H9 (cell line): ENCODE measurements at regions not wholly inside any gene's neighbourhood (a gene's known extent, or its start where the extent isn't known, plus 50 kb on each side); places are given as distances from the start of the nearest gene placed in this dataset.

Source experiments
- DNase-seq: peaks from one replicate; pipeline ENCODE4 v3.0.0-alpha.2; 2017
- H2AFZ ChIP-seq: one replicate; pipeline ENCODE4 v1.6.1; 2013; ENCODE audit warnings: mild to moderate bottlenecking, low read length, control low read depth, moderate library complexity
- H2AK5ac ChIP-seq: 2 replicates; pipeline ENCODE4 v1.6.1; 2013; ENCODE audit warnings: low read length, control low read depth, mixed read lengths; ENCODE audit not compliant: insufficient read length
- H2BK120ac ChIP-seq: one replicate; pipeline ENCODE4 v1.6.1; 2013; ENCODE audit warnings: low read depth, mild to moderate bottlenecking, low read length, control low read depth, inconsistent platforms; ENCODE audit not compliant: poor library complexity, severe bottlenecking
- H2BK12ac ChIP-seq: 2 replicates; pipeline ENCODE4 v1.6.1; 2013; ENCODE audit warnings: low read length, control low read depth, mixed read lengths, low read depth; ENCODE audit not compliant: insufficient read length
- H2BK15ac ChIP-seq: 2 replicates; pipeline ENCODE4 v1.6.1; 2013; ENCODE audit warnings: low read depth, low read length, control low read depth
- H2BK20ac ChIP-seq: one replicate; pipeline ENCODE4 v1.6.1; 2013; ENCODE audit warnings: low read depth, mild to moderate bottlenecking, low read length, control low read depth, inconsistent platforms; ENCODE audit not compliant: poor library complexity, severe bottlenecking
- H2BK5ac ChIP-seq: 2 replicates; pipeline ENCODE4 v1.6.1; 2013; ENCODE audit warnings: low read length, control low read depth, mixed read lengths; ENCODE audit not compliant: insufficient read length
- H3K14ac ChIP-seq: 2 replicates; pipeline ENCODE4 v1.6.1; 2013; ENCODE audit warnings: low read length, control low read depth; ENCODE audit not compliant: insufficient read depth
- H3K18ac ChIP-seq: 2 replicates; pipeline ENCODE4 v1.6.1; 2013; ENCODE audit warnings: low read depth, mild to moderate bottlenecking, mixed read lengths, low read length, control low read depth; ENCODE audit not compliant: insufficient read length
- H3K23ac ChIP-seq: 2 replicates; pipeline ENCODE4 v1.6.1; 2013; ENCODE audit warnings: low read length, control low read depth, mixed read lengths, low read depth; ENCODE audit not compliant: insufficient read length
- H3K23me2 ChIP-seq: 2 replicates; pipeline ENCODE4 v1.6.1; 2013; ENCODE audit warnings: low read depth, mild to moderate bottlenecking, mixed read lengths, low read length, control low read depth; ENCODE audit not compliant: insufficient read length, poor library complexity, severe bottlenecking
- H3K27ac ChIP-seq: 2 replicates; pipeline ENCODE4 v1.5.1; 2013; ENCODE audit warnings: low read length, control low read depth, mixed read lengths, low read depth; ENCODE audit not compliant: insufficient read length
- H3K27me3 ChIP-seq: 2 replicates; pipeline ENCODE4 v1.6.1; 2013; ENCODE audit warnings: low read length, control low read depth, inconsistent platforms; ENCODE audit not compliant: insufficient read depth
- H3K4ac ChIP-seq: 2 replicates; pipeline ENCODE4 v1.6.1; 2013; ENCODE audit warnings: low read depth, mild to moderate bottlenecking, control low read depth, inconsistent platforms, low read length, moderate library complexity
- H3K4me1 ChIP-seq: 2 replicates; pipeline ENCODE4 v1.6.1; 2013; ENCODE audit warnings: low read length, control low read depth, inconsistent platforms; ENCODE audit not compliant: insufficient read depth
- H3K4me2 ChIP-seq: 2 replicates; pipeline ENCODE4 v1.6.1; 2013; ENCODE audit warnings: low read length, control low read depth, mixed read lengths; ENCODE audit not compliant: insufficient read length, insufficient read depth
- H3K56ac ChIP-seq: 2 replicates; pipeline ENCODE4 v1.6.1; 2013; ENCODE audit warnings: low read depth, mild to moderate bottlenecking, mixed read lengths, low read length, control low read depth; ENCODE audit not compliant: insufficient read length
- H3K79me1 ChIP-seq: 2 replicates; pipeline ENCODE4 v1.6.1; 2013; ENCODE audit warnings: low read depth, mild to moderate bottlenecking, moderate library complexity, low read length, control low read depth, inconsistent platforms; ENCODE audit not compliant: insufficient read depth, poor library complexity, severe bottlenecking
- H3K79me2 ChIP-seq: 2 replicates; pipeline ENCODE4 v1.6.1; 2013; ENCODE audit warnings: low read length, control low read depth, inconsistent platforms; ENCODE audit not compliant: insufficient read depth
- H3K9ac ChIP-seq: 2 replicates; pipeline ENCODE4 v1.6.1; 2013; ENCODE audit warnings: low read length, control low read depth, mixed read lengths; ENCODE audit not compliant: insufficient read length; ENCODE audit errors: extremely low read depth
- H3K9me3 ChIP-seq: one replicate; pipeline ENCODE4 v1.6.1; 2013; ENCODE audit warnings: low read depth, low read length, inconsistent platforms; ENCODE audit not compliant: control insufficient read depth
- H3T11ph ChIP-seq: one replicate; pipeline ENCODE4 v1.6.1; 2013; ENCODE audit warnings: mild to moderate bottlenecking, low read length, control low read depth, inconsistent platforms
- H4K20me1 ChIP-seq: one replicate; pipeline ENCODE4 v1.6.1; 2013; ENCODE audit not compliant: control insufficient read depth, insufficient read length, insufficient read depth
- H4K5ac ChIP-seq: 2 replicates; pipeline ENCODE4 v1.6.1; 2013; ENCODE audit warnings: low read depth, mild to moderate bottlenecking, mixed read lengths, low read length, control low read depth; ENCODE audit not compliant: insufficient read length
- H4K8ac ChIP-seq: replicated peaks from 2 replicates; pipeline ENCODE4 v1.6.1; 2013; ENCODE audit warnings: low read length, control low read depth, mixed read lengths, low read depth; ENCODE audit not compliant: insufficient read length
- H4K91ac ChIP-seq: 2 replicates; pipeline ENCODE4 v1.6.1; 2013; ENCODE audit warnings: low read depth, mild to moderate bottlenecking, moderate library complexity, mixed read lengths, low read length, control low read depth; ENCODE audit not compliant: insufficient read length
- H3K27ac Mint-ChIP-seq, 3 experiments: 2 replicates in 2 of 3; 3 replicates in 1 of 3; pipeline ENCODE4 v1.8.0; 2020 to 2021; ENCODE audit warnings: mixed read lengths in 3 of 3, mild to moderate bottlenecking in 1 of 3, moderate library complexity in 1 of 3
- H3K27me3 Mint-ChIP-seq: 2 replicates; pipeline ENCODE4 v1.8.0; 2021; ENCODE audit warnings: low read depth, mild to moderate bottlenecking, moderate library complexity, mixed read lengths
- H3K36me3 Mint-ChIP-seq, 3 experiments: 2 replicates in 2 of 3; 3 replicates in 1 of 3; pipeline ENCODE4 v1.8.0; 2020 to 2021; ENCODE audit warnings: low read depth in 3 of 3, mixed read lengths in 3 of 3; ENCODE audit not compliant: insufficient read depth in 1 of 3
- H3K4me1 Mint-ChIP-seq, 2 experiments: 2 replicates each; pipeline ENCODE4 v1.8.0; 2020; ENCODE audit warnings: mixed read lengths in 2 of 2
- H3K4me3 Mint-ChIP-seq, 2 experiments: 2 replicates in 1 of 2; 3 replicates in 1 of 2; pipeline ENCODE4 v1.8.0; 2020 to 2021; ENCODE audit warnings: mild to moderate bottlenecking in 2 of 2, mixed read lengths in 2 of 2, moderate library complexity in 1 of 2
- H3K9me3 Mint-ChIP-seq, 2 experiments: 2 replicates in 1 of 2; 3 replicates in 1 of 2; pipeline ENCODE4 v1.8.0; 2020; ENCODE audit warnings: mild to moderate bottlenecking in 2 of 2, mixed read lengths in 2 of 2, moderate library complexity in 1 of 2
- TF ChIP-seq, protein P1 (sequence below): fragments of 200-600 bp; sonication (generic); conservative IDR thresholded peaks from 3 replicates; pipeline ENCODE4 v1.8.0; 2021; ENCODE audit warnings: antibody characterized with exemption, mild to moderate bottlenecking

DNA sequence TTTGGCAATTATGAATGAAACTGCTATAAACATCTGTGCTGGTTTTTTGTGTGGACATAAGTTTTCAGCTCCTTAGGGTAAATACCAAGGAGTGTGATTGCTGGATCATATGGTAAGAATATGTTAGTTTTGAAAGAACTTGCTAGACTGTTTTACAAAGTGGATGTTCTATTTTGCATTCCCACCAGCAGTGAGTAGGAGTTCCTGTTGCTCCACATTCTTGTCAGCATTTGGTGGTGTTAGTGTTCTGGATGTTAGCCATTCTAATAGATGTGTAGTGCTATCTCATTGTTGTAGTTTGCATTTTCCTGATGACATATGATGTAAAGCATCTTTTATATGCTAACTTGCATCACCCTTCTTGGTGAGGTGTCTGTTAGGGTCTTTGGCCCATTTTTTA lies 304.6 kb downstream of the NUP35 start:
- Histone ChIP-seq H3K4me2 (no peak overlapping the region), H3K18ac (no peak overlapping the region), H3K27me3 (no peaks in the 10 kb centered on the region), H2AK5ac (no peak overlapping the region), H4K8ac (no peak overlapping the region), H3K23ac (no peak overlapping the region), H3K9me3 (no peaks in the 10 kb centered on the region), H2BK15ac (no peak overlapping the region), H3K23me2 (no peaks in the 10 kb centered on the region), H3K4me1 (no peaks in the 10 kb centered on the region), H3T11ph (no peak overlapping the region), H2BK5ac (no peak overlapping the region), H4K5ac (no peak overlapping the region), H3K9ac (no peak overlapping the region), H3K27ac (no peak overlapping the region), H2BK120ac (no peak overlapping the region), H3K4ac (no peak overlapping the region), H2BK20ac (no peak overlapping the region), H3K56ac (no peak overlapping the region), H3K79me2 (no peaks in the 10 kb centered on the region), H2BK12ac (no peak overlapping the region), H3K14ac (no peak overlapping the region), H4K20me1 (no peaks in the 10 kb centered on the region), H4K91ac (no peak overlapping the region), H3K79me1 (no peaks in the 10 kb centered on the region), H2AFZ (no peak overlapping the region)
- TF ChIP-seq, protein P1, sequence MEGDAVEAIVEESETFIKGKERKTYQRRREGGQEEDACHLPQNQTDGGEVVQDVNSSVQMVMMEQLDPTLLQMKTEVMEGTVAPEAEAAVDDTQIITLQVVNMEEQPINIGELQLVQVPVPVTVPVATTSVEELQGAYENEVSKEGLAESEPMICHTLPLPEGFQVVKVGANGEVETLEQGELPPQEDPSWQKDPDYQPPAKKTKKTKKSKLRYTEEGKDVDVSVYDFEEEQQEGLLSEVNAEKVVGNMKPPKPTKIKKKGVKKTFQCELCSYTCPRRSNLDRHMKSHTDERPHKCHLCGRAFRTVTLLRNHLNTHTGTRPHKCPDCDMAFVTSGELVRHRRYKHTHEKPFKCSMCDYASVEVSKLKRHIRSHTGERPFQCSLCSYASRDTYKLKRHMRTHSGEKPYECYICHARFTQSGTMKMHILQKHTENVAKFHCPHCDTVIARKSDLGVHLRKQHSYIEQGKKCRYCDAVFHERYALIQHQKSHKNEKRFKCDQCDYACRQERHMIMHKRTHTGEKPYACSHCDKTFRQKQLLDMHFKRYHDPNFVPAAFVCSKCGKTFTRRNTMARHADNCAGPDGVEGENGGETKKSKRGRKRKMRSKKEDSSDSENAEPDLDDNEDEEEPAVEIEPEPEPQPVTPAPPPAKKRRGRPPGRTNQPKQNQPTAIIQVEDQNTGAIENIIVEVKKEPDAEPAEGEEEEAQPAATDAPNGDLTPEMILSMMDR: no peak
- Mint-ChIP-seq H3K4me3 (no peak overlapping the region), H3K27me3 (no peaks in the 10 kb centered on the region), H3K36me3 (peaks cover 0 to 8% (median 3%) of the 10 kb centered on the region in 3 experiments; a peak in 3 of 7 replicates), H3K9me3 (peaks cover 0 to 8% of the 10 kb centered on the region in 2 experiments; a peak in 3 of 5 replicates), H3K4me1 (peaks cover 4 to 5% of the 10 kb centered on the region in 2 experiments; a peak in 2 of 4 replicates), H3K27ac (no peak overlapping the region)
- DNase-seq: no peak
